HepG2 (cell line): ENCODE measurements at regions not wholly inside any gene's neighbourhood (a gene's known extent, or its start where the extent isn't known, plus 50 kb on each side); places are given as distances from the start of the nearest gene placed in this dataset.

Experiments used
- ATAC-seq: fragments of 200-7000 bp; cut with Tn5 transposase; 3 replicates; pipeline ENCODE4 v1.9.1; 2020; ENCODE audit warnings: mild to moderate bottlenecking, moderate library complexity
- BruUV-seq: library from RNA; stranded (reverse); fragments of 400-500 nt; replicated peaks from 2 replicates; lab custom pipeline; 2021; lab: Mats Ljungman, UMichigan
- CTCF ChIA-PET: fragments of 300-600 bp; formaldehyde crosslinking; extraction: SDS; loops from one replicate; lab custom pipeline; 2021; ENCODE audit warnings: low total read pairs, inconsistent platforms, low intra/inter-chr PET ratio; lab: Yijun Ruan, JAX
- POLR2A ChIA-PET: fragments of 350-600 bp; sonication (Branson Sonifier 250); formaldehyde crosslinking; loops from one replicate; lab custom pipeline; 2020; ENCODE audit warnings: antibody characterized with exemption, inconsistent platforms; lab: Yijun Ruan, JAX
- DNase-seq: peaks from one replicate; pipeline ENCODE4 v3.0.0-alpha.2; 2015; ENCODE audit warnings: low spot score
- FAIRE-seq: peaks from 3 replicates; lab custom pipeline; 2011; peaks lifted over from hg19 to GRCh38; lab: Jason Lieb, UNC
- H2AFZ ChIP-seq: one replicate; pipeline ENCODE4 v1.6.1; 2011; ENCODE audit warnings: low read length, inconsistent platforms
- H3K27ac ChIP-seq: fragments of 300-600 bp; 3 replicates; pipeline ENCODE4 v1.8.0; 2011; ENCODE audit warnings: mixed run types, mild to moderate bottlenecking, mixed read lengths, low read length, inconsistent platforms; ENCODE audit not compliant: insufficient read depth; ENCODE audit errors: extremely low read length
- H3K27me3 ChIP-seq, 2 experiments: fragments of 200-600 bp in 1 of 2; 2 replicates in 1 of 2; 3 replicates in 1 of 2; pipeline versions ENCODE4 v1.6.0 to v1.8.0; 2011; ENCODE audit warnings: low read length in 2 of 2, mild to moderate bottlenecking in 2 of 2, moderate library complexity in 2 of 2, inconsistent platforms in 1 of 2; ENCODE audit not compliant: insufficient read depth in 2 of 2, control insufficient read depth in 1 of 2
- H3K36me3 ChIP-seq, 2 experiments: fragments of 200-600 bp in 1 of 2; replicated peaks in 1 of 2; 2 replicates in 1 of 2; 3 replicates in 1 of 2; pipeline versions ENCODE4 v1.5.1 to v1.8.0; 2011; ENCODE audit warnings: low read length in 2 of 2, inconsistent platforms in 1 of 2; ENCODE audit not compliant: insufficient read depth in 2 of 2, control insufficient read depth in 1 of 2
- H3K4me1 ChIP-seq: 2 replicates; pipeline ENCODE4 v1.5.1; 2012; ENCODE audit warnings: low read length, inconsistent platforms; ENCODE audit not compliant: insufficient read depth
- H3K4me2 ChIP-seq: 2 replicates; pipeline ENCODE4 v1.6.0; 2011; ENCODE audit warnings: low read depth, low read length, inconsistent platforms
- H3K4me3 ChIP-seq, 3 experiments: fragments of 200-600 bp in 1 of 3; sonication (generic), shearing (Covaris generic) in 1 of 3; replicated peaks in 1 of 3; 2 replicates each; pipeline ENCODE4 v1.5.1; 2011 to 2016; ENCODE audit warnings: low read length in 3 of 3, inconsistent platforms in 2 of 3, low read depth in 2 of 3, mild to moderate bottlenecking in 2 of 3, control low read depth in 1 of 3, mixed read lengths in 1 of 3; ENCODE audit not compliant: insufficient read depth in 1 of 3
- H3K79me2 ChIP-seq: one replicate; pipeline ENCODE4 v1.6.1; 2011; ENCODE audit warnings: low read length, inconsistent platforms; ENCODE audit not compliant: insufficient read depth
- H3K9ac ChIP-seq: 2 replicates; pipeline ENCODE4 v1.6.0; 2011; ENCODE audit warnings: mild to moderate bottlenecking, low read depth, low read length, inconsistent platforms; ENCODE audit not compliant: insufficient read depth
- H3K9me3 ChIP-seq: 2 replicates; pipeline ENCODE4 v1.5.1; 2012; ENCODE audit warnings: mild to moderate bottlenecking, low read length
- H4K20me1 ChIP-seq: 2 replicates; pipeline ENCODE4 v1.6.0; 2011; ENCODE audit warnings: inconsistent platforms, mild to moderate bottlenecking, low read length, moderate library complexity; ENCODE audit not compliant: insufficient read depth
- CBFB ChIP-seq: sonication (generic); formaldehyde crosslinking; IDR thresholded peaks from 2 replicates; pipeline ENCODE4 v1.4.0; 2020; ENCODE audit warnings: missing genetic modification reagents
- JDP2 ChIP-seq: sonication (generic); formaldehyde crosslinking; IDR thresholded peaks from 2 replicates; pipeline ENCODE4 v1.8.1; 2022; ENCODE audit warnings: missing genetic modification reagents, borderline replicate concordance
- KAT2B ChIP-seq: fragments of 150-350 bp; IDR thresholded peaks from 2 replicates; pipeline ENCODE4 v1.6.1; 2014; ENCODE audit warnings: low read depth, low read length, borderline replicate concordance
- KLF13 ChIP-seq: sonication (generic); formaldehyde crosslinking; IDR thresholded peaks from 2 replicates; pipeline ENCODE4 v1.4.0; 2020; ENCODE audit warnings: mild to moderate bottlenecking, missing genetic modification reagents
- KLF6 ChIP-seq: IDR thresholded peaks from 2 replicates; pipeline ENCODE4 v1.8.0; 2016; ENCODE audit warnings: missing biosample characterization, missing genetic modification reagents
- MTA1 ChIP-seq: sonication (generic); formaldehyde crosslinking; IDR thresholded peaks from 2 replicates; pipeline ENCODE4 v1.4.0; 2020; ENCODE audit warnings: missing genetic modification reagents, mild to moderate bottlenecking, borderline replicate concordance
- NCOR1 ChIP-seq: fragments of 200-600 bp; sonication (generic); IDR thresholded peaks from 2 replicates; pipeline ENCODE4 v1.7.0; 2017; ENCODE audit warnings: antibody characterized with exemption, low read length, borderline replicate concordance
- NFE2L1 ChIP-seq: sonication (generic); formaldehyde crosslinking; IDR thresholded peaks from 2 replicates; pipeline ENCODE4 v1.4.0; 2020; ENCODE audit warnings: missing genetic modification reagents, mild to moderate bottlenecking, borderline replicate concordance
- NFIB ChIP-seq: sonication (generic); formaldehyde crosslinking; IDR thresholded peaks from 2 replicates; pipeline ENCODE4 v1.9.0; 2021; ENCODE audit warnings: missing genetic modification reagents, mild to moderate bottlenecking, borderline replicate concordance
- NR2F6 ChIP-seq, 2 experiments: IDR thresholded peaks; 2 replicates each; pipeline ENCODE4 v1.6.1; 2016; ENCODE audit warnings: antibody characterized with exemption in 1 of 2, mild to moderate bottlenecking in 1 of 2
- PHF20 ChIP-seq: sonication (generic); formaldehyde crosslinking; IDR thresholded peaks from 2 replicates; pipeline ENCODE4 v1.5.0; 2020; ENCODE audit warnings: mild to moderate bottlenecking, missing genetic modification reagents
- SRSF1 ChIP-seq: fragments of 200-400 bp; formaldehyde crosslinking; optimal IDR thresholded peaks from 2 replicates; pipeline ENCODE3; 2017; ENCODE audit warnings: mild to moderate bottlenecking, low read depth, low read length, moderate library complexity
- TBP ChIP-seq: sonication (generic); formaldehyde crosslinking; IDR thresholded peaks from 2 replicates; pipeline ENCODE4 v1.5.0; 2020; ENCODE audit warnings: missing genetic modification reagents
- YEATS4 ChIP-seq: sonication (generic); formaldehyde crosslinking; IDR thresholded peaks from 2 replicates; pipeline ENCODE4 v1.4.0; 2020; ENCODE audit warnings: missing genetic modification reagents, borderline replicate concordance
- ZBTB3 ChIP-seq: sonication (generic); formaldehyde crosslinking; IDR thresholded peaks from 2 replicates; pipeline ENCODE4 v1.4.0; 2020; ENCODE audit warnings: low read depth, mild to moderate bottlenecking, moderate library complexity, missing genetic modification reagents, borderline replicate concordance
- ZFP37 ChIP-seq: sonication (generic); formaldehyde crosslinking; IDR thresholded peaks from 2 replicates; pipeline ENCODE4 v1.4.0; 2020; ENCODE audit warnings: missing genetic modification reagents, borderline replicate concordance
- ZIK1 ChIP-seq: sonication (generic); formaldehyde crosslinking; IDR thresholded peaks from 2 replicates; pipeline ENCODE4 v1.5.0; 2020; ENCODE audit warnings: mild to moderate bottlenecking, low read depth, missing genetic modification reagents, borderline replicate concordance
- ZNF160 ChIP-seq: sonication (generic); formaldehyde crosslinking; IDR thresholded peaks from 2 replicates; pipeline ENCODE4 v1.8.0; 2022; ENCODE audit warnings: mild to moderate bottlenecking, inconsistent platforms, missing genetic modification reagents
- ZNF17 ChIP-seq: sonication (generic); formaldehyde crosslinking; IDR thresholded peaks from 2 replicates; pipeline ENCODE4 v1.5.0; 2020; ENCODE audit warnings: mild to moderate bottlenecking, missing genetic modification reagents
- ZNF367 ChIP-seq: sonication (generic); formaldehyde crosslinking; IDR thresholded peaks from 2 replicates; pipeline ENCODE4 v1.4.0; 2020; ENCODE audit warnings: missing genetic modification reagents, borderline replicate concordance
- WGBS: methylation state at CpG from one replicate; pipeline ENCODE4 v1.1.6; 2017; ENCODE audit warnings: low lambda C conversion rate; 5-methylcytosine and 5-hydroxymethylcytosine counted together
- in situ Hi-C: cut with HindIII; loops from 2 replicates; pipeline ENCODE4 v1.10.0; 2017; ENCODE audit warnings: low pct_unique_long_range_greater_than_20kb; ENCODE audit not compliant: extremely low pct_ligation_motif_present
- intact Hi-C: fragments of 100-400 bp; cut with micrococcal nuclease; formaldehyde crosslinking; loops from one replicate; pipeline ENCODE4 v1.10.0; 2022; ENCODE audit not compliant: unreplicated experiment
- TF ChIP-seq, protein P1 (sequence below): sonication (generic); formaldehyde crosslinking; IDR thresholded peaks from 2 replicates; pipeline ENCODE4 v1.4.0; 2020; ENCODE audit warnings: mild to moderate bottlenecking, missing genetic modification reagents

DNA sequence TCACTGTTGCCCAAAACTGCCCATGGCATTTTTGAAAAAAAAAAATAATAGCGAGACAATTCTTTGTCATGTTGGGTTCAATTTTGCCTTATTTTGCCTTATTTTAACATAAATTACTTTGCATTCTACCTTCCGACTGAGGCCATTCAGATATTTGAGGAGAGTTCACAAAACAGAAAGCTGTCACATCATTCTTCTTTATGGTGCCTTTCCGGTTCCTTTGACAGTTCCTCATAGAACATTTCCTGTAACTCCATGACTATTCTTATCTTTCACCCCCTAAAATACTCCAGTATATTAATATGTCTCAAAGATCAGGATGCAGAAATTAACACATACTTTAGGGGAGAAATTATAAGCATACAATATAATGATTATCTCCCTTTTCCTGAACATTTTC lies 476.7 kb downstream of the NOVA1 start:
- no peak for ATAC-seq
- Histone ChIP-seq H3K79me2 (no peaks in the 10 kb centered on the region), H3K27ac (no peak overlapping the region), H3K9me3 (peaks cover 84% of the 10 kb centered on the region), H3K4me1 (no peaks in the 10 kb centered on the region), H3K9ac (no peak overlapping the region), H3K4me3 (no peak overlapping the region), H3K27me3 (no peaks in the 10 kb centered on the region), H3K4me2 (no peak overlapping the region), H2AFZ (no peak overlapping the region), H3K36me3 (no peaks in the 10 kb centered on the region), H4K20me1 (no peaks in the 10 kb centered on the region)
- BruUV-seq, result no TSS peak
- no peak for FAIRE-seq
- intact Hi-C loops (no loop called here), in situ Hi-C loops (no loop called here)
- DNase-seq, result no peak
- WGBS, result 19% methylated on average over 3 of the region's 3 CpGs
- POLR2A ChIA-PET, result no interaction called here
- TF ChIP-seq TBP (CRISPR knock-in tag) (no peak), ZBTB3 (CRISPR knock-in tag) (no peak), ZNF17 (CRISPR knock-in tag) (no peak), KAT2B (no peak), ZFP37 (CRISPR knock-in tag) (no peak)
- CTCF ChIA-PET, result no interaction called here

DNA sequence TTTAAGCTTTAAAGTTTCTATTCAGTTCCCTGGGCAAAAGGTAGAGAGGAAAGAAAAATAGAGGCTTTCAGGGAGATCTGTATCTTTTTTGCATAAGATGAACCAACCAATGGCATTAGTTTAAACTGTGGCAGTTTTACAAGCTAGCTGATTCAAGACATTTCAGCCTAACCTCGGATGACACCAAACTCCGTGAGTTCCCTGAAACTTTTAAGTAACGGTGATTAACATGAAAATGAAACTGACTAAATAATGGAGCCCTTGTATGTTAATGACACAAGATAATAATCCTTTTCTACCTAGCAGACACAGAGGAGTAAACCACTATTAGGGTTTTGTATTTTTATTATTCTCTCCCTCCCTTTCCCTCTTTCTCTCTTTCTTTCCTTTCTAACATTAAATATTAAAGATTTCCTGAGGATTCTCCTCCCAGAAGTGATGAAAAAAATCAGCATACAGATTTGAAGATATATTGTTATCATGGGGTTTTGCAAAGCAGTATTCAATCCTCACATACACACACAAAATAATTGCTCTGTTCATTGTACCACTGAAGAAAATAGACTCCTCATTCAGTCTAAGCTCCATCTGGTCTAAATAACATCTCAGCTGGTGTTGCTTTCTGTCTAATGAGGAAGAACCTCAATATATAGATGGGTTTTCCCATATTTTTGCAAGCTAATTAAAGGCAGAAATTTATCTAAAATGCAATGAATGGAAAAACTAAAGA lies 483.8 kb downstream of the NOVA1 start:
- in situ Hi-C loops, result no loop called here
- no peak for FAIRE-seq
- H3K4me2 ChIP-seq, result no peak overlapping the region
- no peak for DNase-seq
- no peaks in the 10 kb centered on the region for H3K79me2 ChIP-seq
- H3K9ac ChIP-seq, result no peak overlapping the region
- ATAC-seq, result no peak
- intact Hi-C loops, result no loop called here
- no peak overlapping the region for H2AFZ ChIP-seq
- no TSS peak for BruUV-seq
- TF ChIP-seq ZNF160 (CRISPR knock-in tag) (no peak), NCOR1 (no peak), NFIB (CRISPR knock-in tag) (no peak), JDP2 (CRISPR knock-in tag) (no peak), ZIK1 (CRISPR knock-in tag) (no peak), ZNF367 (CRISPR knock-in tag) (no peak), NFE2L1 (CRISPR knock-in tag) (no peak), KLF13 (CRISPR knock-in tag) (no peak), MTA1 (CRISPR knock-in tag) (no peak), CBFB (CRISPR knock-in tag) (no peak), PHF20 (CRISPR knock-in tag) (no peak), YEATS4 (CRISPR knock-in tag) (no peak), NR2F6 (IDR thresholded peaks at IDR 0.05) (no peak), NR2F6 (CRISPR knock-in tag; IDR thresholded peaks at IDR 0.05) (no peak), KLF6 (CRISPR knock-in tag) (no peak), SRSF1 (no peak)
- TF ChIP-seq, protein P1, sequence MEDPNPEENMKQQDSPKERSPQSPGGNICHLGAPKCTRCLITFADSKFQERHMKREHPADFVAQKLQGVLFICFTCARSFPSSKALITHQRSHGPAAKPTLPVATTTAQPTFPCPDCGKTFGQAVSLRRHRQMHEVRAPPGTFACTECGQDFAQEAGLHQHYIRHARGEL (CRISPR knock-in tag), result no peak
- no peaks in the 10 kb centered on the region for H3K36me3 ChIP-seq
- H4K20me1 ChIP-seq, result no peaks in the 10 kb centered on the region
- H3K27me3 ChIP-seq, result no peaks in the 10 kb centered on the region
- CTCF ChIA-PET, result no interaction called here
- H3K9me3 ChIP-seq, result peaks cover 58% of the 10 kb centered on the region
- under 1% methylated on average over 3 of the region's 3 CpGs for WGBS
- H3K4me1 ChIP-seq, result no peaks in the 10 kb centered on the region
- no peak overlapping the region for H3K4me3 ChIP-seq
- no peak overlapping the region for H3K27ac ChIP-seq
- POLR2A ChIA-PET, result no interaction called here
